Mesodermal cell (in vitro differentiated cells): ENCODE measurements at regions not wholly inside any gene's neighbourhood (a gene's known extent, or its start where the extent isn't known, plus 50 kb on each side); places are given as distances from the start of the nearest gene placed in this dataset.

ENCODE experiments used
- H3K27ac ChIP-seq: 2 replicates; pipeline ENCODE4 v1.7.0; 2013; ENCODE audit warnings: mild to moderate bottlenecking, low read depth, low read length, moderate library complexity; ENCODE audit not compliant: severe bottlenecking
- H3K36me3 ChIP-seq: 2 replicates; pipeline ENCODE4 v1.7.1; 2013; ENCODE audit warnings: mild to moderate bottlenecking, low read length, moderate library complexity; ENCODE audit not compliant: control insufficient read depth, insufficient read depth
- H3K4me1 ChIP-seq: one replicate; pipeline ENCODE4 v1.7.1; 2013; ENCODE audit warnings: mild to moderate bottlenecking, low read length; ENCODE audit not compliant: insufficient read depth, control insufficient read depth, poor library complexity, severe bottlenecking
- H3K4me3 ChIP-seq: 2 replicates; pipeline ENCODE4 v1.7.0; 2013; ENCODE audit warnings: low read length, control low read depth, mild to moderate bottlenecking; ENCODE audit not compliant: insufficient read depth, poor library complexity, severe bottlenecking; ENCODE audit errors: extremely low read depth
- H3K9me3 ChIP-seq: 2 replicates; pipeline ENCODE4 v1.7.1; 2013; ENCODE audit warnings: mild to moderate bottlenecking, low read length, moderate library complexity; ENCODE audit not compliant: control insufficient read depth
- WGBS, 2 experiments: methylation state at CpG; one replicate each; pipeline ENCODE4 v1.1.5; 2013; ENCODE audit warnings: missing lambda C conversion rate in 2 of 2; ENCODE audit not compliant: insufficient coverage in 2 of 2; 5-methylcytosine and 5-hydroxymethylcytosine counted together

- WGBS, 2 experiments: no CpG with 5 or more reads among the region's 1 CpG
- Histone ChIP-seq H3K9me3 (no peaks in the 10 kb centered on the region), H3K4me1 (no peaks in the 10 kb centered on the region), H3K36me3 (no peaks in the 10 kb centered on the region), H3K4me3 (no peak overlapping the region), H3K27ac (no peak overlapping the region)
These were observed 170.1 kb upstream of the THUMPD2 start for GRCh38 chr2:39949131-39949530.

GRCh38 chr2:39948016-39948719, 169.1 kb upstream of the THUMPD2 start:
- no CpG with 5 or more reads among the region's 1 CpG for WGBS, 2 experiments
- H3K27ac ChIP-seq: no peak overlapping the region
- no peak overlapping the region for H3K4me3 ChIP-seq
- H3K9me3 ChIP-seq: no peaks in the 10 kb centered on the region
- no peaks in the 10 kb centered on the region for H3K36me3 ChIP-seq
- H3K4me1 ChIP-seq: no peaks in the 10 kb centered on the region

GRCh38 chr2:39947294-39948015, 168.4 kb upstream of the THUMPD2 start:
- Histone ChIP-seq H3K4me1 (no peaks in the 10 kb centered on the region), H3K9me3 (no peaks in the 10 kb centered on the region), H3K27ac (no peak overlapping the region), H3K36me3 (no peaks in the 10 kb centered on the region), H3K4me3 (no peak overlapping the region)
- WGBS, 2 experiments: 100% methylated on average over 1 of the region's 2 CpGs; no CpG with 5 or more reads in 1 of the 2 experiments

- Histone ChIP-seq H3K9me3 (no peaks in the 10 kb centered on the region), H3K4me1 (no peaks in the 10 kb centered on the region), H3K4me3 (no peak overlapping the region), H3K27ac (no peak overlapping the region), H3K36me3 (no peaks in the 10 kb centered on the region)
- WGBS, 2 experiments: 100% methylated on average over 1 of the region's 1 CpG; no CpG with 5 or more reads in 1 of the 2 experiments
These were observed 163.9 kb upstream of the THUMPD2 start for GRCh38 chr2:39942950-39943349.

GRCh38 chr2:39938035-39938835, 159.2 kb upstream of the THUMPD2 start:
- no peaks in the 10 kb centered on the region for H3K9me3 ChIP-seq
- no peak overlapping the region for H3K27ac ChIP-seq
- H3K36me3 ChIP-seq: no peaks in the 10 kb centered on the region
- 82 to 88% methylated on average over 3 of the region's 4 CpGs for WGBS, 2 experiments
- no peak overlapping the region for H3K4me3 ChIP-seq
- no peaks in the 10 kb centered on the region for H3K4me1 ChIP-seq

GRCh38 chr2:39937621-39938020, 158.6 kb upstream of the THUMPD2 start:
- 91 to 95% methylated on average over 3 of the region's 3 CpGs for WGBS, 2 experiments
- no peaks in the 10 kb centered on the region for H3K4me1 ChIP-seq

GRCh38 chr2:39934851-39935250, 155.8 kb upstream of the THUMPD2 start:
- no peak overlapping the region for H3K4me3 ChIP-seq
- H3K9me3 ChIP-seq: no peaks in the 10 kb centered on the region
- no peaks in the 10 kb centered on the region for H3K4me1 ChIP-seq
- no peak overlapping the region for H3K27ac ChIP-seq
- WGBS, 2 experiments: no CpG with 5 or more reads among the region's 1 CpG
- H3K36me3 ChIP-seq: no peaks in the 10 kb centered on the region

More at GRCh38 chr2:39937621-39938020, 158.6 kb upstream of the THUMPD2 start:
- Histone ChIP-seq H3K4me3 (no peak overlapping the region), H3K36me3 (no peaks in the 10 kb centered on the region), H3K27ac (no peak overlapping the region), H3K9me3 (no peaks in the 10 kb centered on the region)

GRCh38 chr2:39933196-39933595, 154.1 kb upstream of the THUMPD2 start:
- no peak overlapping the region for H3K4me3 ChIP-seq
- no peak overlapping the region for H3K27ac ChIP-seq
- WGBS, 2 experiments: 80% methylated on average over 1 of the region's 3 CpGs; no CpG with 5 or more reads in 1 of the 2 experiments
- H3K4me1 ChIP-seq: no peaks in the 10 kb centered on the region
- no peaks in the 10 kb centered on the region for H3K36me3 ChIP-seq
- no peaks in the 10 kb centered on the region for H3K9me3 ChIP-seq

GRCh38 chr2:39932198-39932597, 153.1 kb upstream of the THUMPD2 start:
- Histone ChIP-seq H3K4me3 (no peak overlapping the region), H3K36me3 (no peaks in the 10 kb centered on the region), H3K4me1 (no peaks in the 10 kb centered on the region), H3K27ac (no peak overlapping the region), H3K9me3 (no peaks in the 10 kb centered on the region)
- no CpG with 5 or more reads among the region's 3 CpGs for WGBS, 2 experiments

- Histone ChIP-seq H3K4me3 (no peak overlapping the region), H3K4me1 (no peaks in the 10 kb centered on the region), H3K36me3 (no peaks in the 10 kb centered on the region), H3K27ac (no peak overlapping the region), H3K9me3 (no peaks in the 10 kb centered on the region)
- 71 to 79% methylated on average over 3 of the region's 7 CpGs for WGBS, 2 experiments
These were observed 151.3 kb upstream of the THUMPD2 start for GRCh38 chr2:39930175-39930917.
